ENCODE measurements at regions not wholly inside any gene's neighbourhood (a gene's known extent, or its start where the extent isn't known, plus 50 kb on each side); places are given as distances from the start of the nearest gene placed in this dataset.

DNA sequence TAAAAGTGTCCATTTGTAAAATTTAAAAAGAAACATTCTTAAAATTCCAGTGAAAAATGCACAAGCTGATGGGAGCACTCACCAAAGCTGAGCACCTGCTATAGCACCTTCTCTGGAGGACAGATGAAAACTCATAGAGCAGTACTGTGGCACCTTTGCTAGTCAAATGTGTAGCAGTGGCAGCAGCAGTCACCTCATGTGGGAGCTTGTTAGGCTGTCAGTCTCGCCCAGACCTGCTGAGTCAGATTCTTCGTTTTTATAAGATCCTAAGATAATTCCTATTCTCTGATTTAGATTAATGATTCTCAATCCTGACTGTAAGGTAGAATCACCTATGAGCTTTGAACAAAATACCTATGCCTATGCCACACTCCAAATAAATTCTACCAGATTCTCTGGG is 325.8 kb downstream of the RPL10L start:
- TF ChIP-seq, protein P1, sequence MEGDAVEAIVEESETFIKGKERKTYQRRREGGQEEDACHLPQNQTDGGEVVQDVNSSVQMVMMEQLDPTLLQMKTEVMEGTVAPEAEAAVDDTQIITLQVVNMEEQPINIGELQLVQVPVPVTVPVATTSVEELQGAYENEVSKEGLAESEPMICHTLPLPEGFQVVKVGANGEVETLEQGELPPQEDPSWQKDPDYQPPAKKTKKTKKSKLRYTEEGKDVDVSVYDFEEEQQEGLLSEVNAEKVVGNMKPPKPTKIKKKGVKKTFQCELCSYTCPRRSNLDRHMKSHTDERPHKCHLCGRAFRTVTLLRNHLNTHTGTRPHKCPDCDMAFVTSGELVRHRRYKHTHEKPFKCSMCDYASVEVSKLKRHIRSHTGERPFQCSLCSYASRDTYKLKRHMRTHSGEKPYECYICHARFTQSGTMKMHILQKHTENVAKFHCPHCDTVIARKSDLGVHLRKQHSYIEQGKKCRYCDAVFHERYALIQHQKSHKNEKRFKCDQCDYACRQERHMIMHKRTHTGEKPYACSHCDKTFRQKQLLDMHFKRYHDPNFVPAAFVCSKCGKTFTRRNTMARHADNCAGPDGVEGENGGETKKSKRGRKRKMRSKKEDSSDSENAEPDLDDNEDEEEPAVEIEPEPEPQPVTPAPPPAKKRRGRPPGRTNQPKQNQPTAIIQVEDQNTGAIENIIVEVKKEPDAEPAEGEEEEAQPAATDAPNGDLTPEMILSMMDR (IDR thresholded peaks at IDR 0.05; ENCODE audit: low read depth, low read length), result no peak
- TF ChIP-seq POLR2A (IDR thresholded peaks at IDR 0.05; ENCODE audit: extremely low read depth, insufficient read length) (no peak), MYC (IDR thresholded peaks at IDR 0.05; ENCODE audit: low read depth, low read length) (no peak)
- TF ChIP-seq, protein P2, sequence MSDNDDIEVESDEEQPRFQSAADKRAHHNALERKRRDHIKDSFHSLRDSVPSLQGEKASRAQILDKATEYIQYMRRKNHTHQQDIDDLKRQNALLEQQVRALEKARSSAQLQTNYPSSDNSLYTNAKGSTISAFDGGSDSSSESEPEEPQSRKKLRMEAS (IDR thresholded peaks at IDR 0.05; ENCODE audit: low read depth, low read length), result no peak

Measured in NB4 (cell line).